ENCODE measurements at regions not wholly inside any gene's neighbourhood (a gene's known extent, or its start where the extent isn't known, plus 50 kb on each side); places are given as distances from the start of the nearest gene placed in this dataset.

GRCh38 chr3:70849911-70850699 lies 537.7 kb upstream of the MDFIC2 start:
- TF ChIP-seq CTCF (conservative IDR thresholded peaks at IDR 0.05 in 1 of 2, IDR thresholded peaks at IDR 0.05 in 1 of 2; ENCODE audit: extremely low read depth in 1 of 2, insufficient read depth in 1 of 2, low read depth in 1 of 2, low read length in 2 of 2): no peak
- no peak for TF ChIP-seq EZH2 (IDR thresholded peaks at IDR 0.05; ENCODE audit: borderline replicate concordance, low read length)

Measured in mammary epithelial cell (primary cell).